ENCODE measurements at regions not wholly inside any gene's neighbourhood (a gene's known extent, or its start where the extent isn't known, plus 50 kb on each side); places are given as distances from the start of the nearest gene placed in this dataset.

GRCh38 chr10:126847666-126848065, 57.6 kb upstream of the DOCK1 start:
- DNase-seq (ENCODE audit: low read depth): no peak

GRCh38 chr10:126849646-126850045, 55.6 kb upstream of the DOCK1 start:
- no peak for DNase-seq (ENCODE audit: low read depth)

- no peak for DNase-seq (ENCODE audit: low read depth)
Observed at GRCh38 chr10:126851414-126852108, 53.7 kb upstream of the DOCK1 start.

DNA sequence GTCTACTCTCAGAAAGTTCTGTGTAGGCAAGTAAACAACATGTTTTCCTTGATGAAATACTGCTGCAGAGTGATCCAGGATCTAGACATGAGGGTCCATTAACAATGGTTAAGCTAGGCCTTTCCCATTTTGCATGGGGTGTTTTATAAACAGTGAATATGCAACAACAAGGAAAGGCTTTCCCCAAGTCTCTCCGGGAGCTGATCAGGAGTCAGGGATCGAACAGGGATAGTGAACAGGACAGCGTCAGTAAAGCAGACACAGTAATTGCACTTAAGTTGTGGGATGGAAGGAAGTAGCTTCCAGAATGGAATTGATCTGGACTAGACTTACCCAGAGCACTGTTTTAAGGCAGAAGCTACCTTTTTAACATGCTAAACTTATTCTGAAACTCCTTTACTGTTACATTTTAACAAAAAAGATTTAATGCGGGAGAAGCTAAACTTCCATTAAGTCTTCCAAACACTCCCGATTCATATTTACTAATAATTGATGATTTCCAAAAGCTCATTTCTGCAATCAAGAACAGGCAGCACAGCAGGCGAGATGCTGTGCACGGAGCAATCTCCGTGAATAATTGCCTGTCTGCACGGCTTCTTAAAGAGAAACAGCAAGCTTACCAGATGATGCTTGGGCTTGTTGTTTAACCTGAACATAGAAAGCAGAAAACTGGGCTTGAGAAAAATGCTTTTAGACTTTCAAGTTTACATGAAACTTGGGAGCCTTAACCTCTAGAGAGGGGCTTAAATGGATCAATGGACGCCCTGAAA, 50.3 kb upstream of the DOCK1 start:
- DNase-seq (ENCODE audit: low read depth): no peak

Measured in amniotic epithelial cell (primary cell).